NCI-H345 (cell line): ENCODE measurements at regions not wholly inside any gene's neighbourhood (a gene's known extent, or its start where the extent isn't known, plus 50 kb on each side); places are given as distances from the start of the nearest gene placed in this dataset.
A peak's percentile ranks its signal among the peaks of the same experiment; 100 is the strongest.

Source experiments
- DNase-seq: peaks from one replicate; lab custom pipeline; 2025; lab: John Stamatoyannopoulos, UW

DNA sequence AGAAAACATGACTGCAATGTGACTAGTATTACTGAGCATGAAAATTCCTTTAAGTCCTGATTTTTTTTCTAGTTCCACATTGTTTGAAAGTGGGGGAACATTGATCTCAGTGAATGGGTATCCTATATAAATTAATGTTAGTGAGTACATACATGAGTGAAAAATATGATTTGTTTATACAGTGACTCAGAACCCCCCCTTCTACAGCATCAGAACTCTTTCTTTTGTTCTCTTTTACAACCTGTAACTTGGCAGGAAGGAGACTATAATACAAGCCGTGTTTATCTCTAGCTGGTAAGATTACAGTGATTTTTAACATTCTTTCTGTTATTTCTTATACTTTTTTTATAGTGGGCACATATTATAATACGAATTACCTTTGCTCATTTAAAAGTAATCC lies 384.7 kb downstream of the PDCD6IP start:
- peak; percentile 18 for DNase-seq

DNA sequence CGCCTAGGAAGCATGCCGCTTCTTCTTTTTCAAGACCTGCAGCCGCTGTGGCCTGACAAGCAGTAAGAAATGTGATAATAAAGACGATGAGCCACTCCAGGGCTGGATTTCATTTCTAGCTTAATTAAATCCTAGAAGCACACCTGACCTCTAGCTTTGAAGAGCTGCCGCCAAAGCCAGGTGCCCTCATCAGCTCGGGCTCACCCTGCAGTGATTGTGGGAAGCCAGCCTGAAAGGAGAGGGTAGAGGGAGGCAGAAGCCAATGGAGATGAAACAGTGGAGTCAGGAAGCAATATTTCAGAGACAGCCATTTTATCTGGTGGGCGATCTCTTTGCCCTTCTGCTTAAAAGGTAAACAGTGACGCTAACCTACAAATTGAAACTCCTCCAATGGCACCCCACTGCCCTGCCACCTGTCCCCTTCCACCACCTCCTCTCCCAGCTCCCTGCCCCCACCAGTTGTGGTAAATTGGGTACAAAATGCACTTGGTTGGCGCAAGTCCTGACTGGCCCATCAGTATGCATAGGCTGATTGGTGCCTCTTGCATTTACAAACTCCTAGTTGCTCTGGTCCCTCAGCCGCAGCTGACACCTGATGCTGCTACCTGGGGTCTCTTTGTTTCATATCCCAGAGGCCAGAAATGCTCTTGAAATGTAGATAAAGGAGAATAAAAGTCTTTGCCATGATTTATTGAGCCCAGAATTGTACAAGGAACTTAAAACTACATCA lies 385.3 kb downstream of the PDCD6IP start:
- peak; percentile 93 for DNase-seq

DNA sequence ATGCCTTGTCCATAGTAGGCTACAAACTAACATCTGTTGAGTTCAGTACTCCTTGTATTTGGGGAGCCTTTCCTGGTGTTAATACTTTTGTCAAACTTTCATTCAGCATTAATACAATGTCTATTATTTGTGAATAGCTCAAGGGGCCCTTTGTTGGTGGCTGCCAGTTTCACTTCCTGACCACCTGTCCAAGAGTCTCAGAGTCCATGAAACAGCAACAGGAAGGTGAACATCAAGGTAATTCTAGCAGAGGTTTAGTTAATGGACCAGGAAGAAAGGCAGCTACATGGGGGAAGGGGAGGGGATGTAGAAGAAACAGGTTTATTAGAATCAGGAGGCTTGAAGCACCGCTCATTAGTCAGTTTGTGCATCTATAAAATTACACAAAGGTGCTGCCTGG lies 386.9 kb downstream of the PDCD6IP start:
- peak; percentile 15 for DNase-seq

- DNase-seq: no peak
Observed at GRCh38 chr3:34189133-34189532, 390.7 kb downstream of the PDCD6IP start.

GRCh38 chr3:34196914-34197313 lies 398.5 kb downstream of the PDCD6IP start:
- DNase-seq: no peak

DNA sequence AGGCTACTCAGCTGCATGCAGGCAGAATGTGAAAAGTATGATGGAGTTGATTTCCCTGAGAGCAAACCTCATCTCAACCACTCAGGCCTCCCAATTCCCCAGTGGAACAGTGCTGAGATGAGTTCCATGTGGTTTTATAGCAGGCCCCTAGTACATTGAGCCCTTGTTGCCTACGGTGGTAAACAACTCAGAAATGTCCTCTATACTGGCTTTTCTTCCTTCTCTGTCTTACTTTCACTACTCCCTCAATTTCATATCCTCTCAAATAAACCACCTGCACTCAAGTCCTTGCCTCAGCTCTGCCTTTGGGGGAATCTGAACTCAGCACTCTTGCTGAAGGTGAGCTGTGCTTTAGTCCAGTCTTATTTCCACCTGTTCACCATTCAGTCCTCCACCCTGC lies 399.9 kb downstream of the PDCD6IP start:
- no peak for DNase-seq

GRCh38 chr3:34200576-34200975 lies 402.1 kb downstream of the PDCD6IP start:
- DNase-seq: no peak

DNA sequence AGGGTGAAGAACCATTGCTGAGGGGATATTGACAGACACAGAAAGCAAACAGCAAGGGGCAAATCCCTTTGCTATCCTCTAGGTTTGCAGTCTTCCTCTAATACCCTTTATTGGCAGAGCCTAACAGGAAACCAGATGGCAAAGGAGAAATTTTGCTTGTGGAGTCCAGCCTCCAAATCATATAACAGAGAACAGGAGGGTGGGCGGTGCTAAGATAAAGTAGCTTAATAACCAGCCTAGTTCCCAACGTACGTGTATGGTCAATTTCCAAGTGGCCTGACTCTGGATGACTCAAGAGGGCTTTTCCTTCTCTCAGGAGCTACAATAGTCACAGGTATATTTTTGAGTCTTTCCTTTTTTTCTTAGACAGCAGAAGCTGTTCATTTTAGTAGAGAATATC lies 404.5 kb downstream of the PDCD6IP start:
- DNase-seq: no peak

- no peak for DNase-seq
Observed at GRCh38 chr3:34203386-34203785, 405.0 kb downstream of the PDCD6IP start.

GRCh38 chr3:34207002-34207401 lies 408.6 kb downstream of the PDCD6IP start:
- DNase-seq: no peak

GRCh38 chr3:34207806-34208205 lies 409.4 kb downstream of the PDCD6IP start:
- no peak for DNase-seq

GRCh38 chr3:34212175-34212574 lies 413.7 kb downstream of the PDCD6IP start:
- DNase-seq: no peak

GRCh38 chr3:34212656-34213055 lies 414.2 kb downstream of the PDCD6IP start:
- peak; percentile 31 for DNase-seq

DNA sequence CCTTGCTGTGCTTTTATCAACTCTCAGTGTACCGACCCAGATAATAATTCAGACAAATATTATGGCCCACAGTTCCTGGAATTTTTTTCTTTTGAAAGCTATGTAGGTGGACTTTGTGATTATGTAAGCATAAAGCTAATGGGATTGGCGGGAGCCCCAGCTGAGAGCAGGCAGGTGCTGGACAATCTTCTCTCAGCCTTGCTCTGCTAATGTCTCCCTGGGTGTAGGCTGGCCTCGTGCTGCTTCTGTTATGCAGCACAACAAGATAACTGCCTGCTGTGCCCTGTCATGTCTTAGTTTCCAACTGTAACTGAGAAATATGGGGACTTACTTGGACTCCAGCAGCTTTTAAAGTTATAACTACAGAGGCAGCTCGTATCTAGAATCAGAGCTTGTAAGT lies 415.0 kb downstream of the PDCD6IP start:
- DNase-seq: peak; percentile 40

DNA sequence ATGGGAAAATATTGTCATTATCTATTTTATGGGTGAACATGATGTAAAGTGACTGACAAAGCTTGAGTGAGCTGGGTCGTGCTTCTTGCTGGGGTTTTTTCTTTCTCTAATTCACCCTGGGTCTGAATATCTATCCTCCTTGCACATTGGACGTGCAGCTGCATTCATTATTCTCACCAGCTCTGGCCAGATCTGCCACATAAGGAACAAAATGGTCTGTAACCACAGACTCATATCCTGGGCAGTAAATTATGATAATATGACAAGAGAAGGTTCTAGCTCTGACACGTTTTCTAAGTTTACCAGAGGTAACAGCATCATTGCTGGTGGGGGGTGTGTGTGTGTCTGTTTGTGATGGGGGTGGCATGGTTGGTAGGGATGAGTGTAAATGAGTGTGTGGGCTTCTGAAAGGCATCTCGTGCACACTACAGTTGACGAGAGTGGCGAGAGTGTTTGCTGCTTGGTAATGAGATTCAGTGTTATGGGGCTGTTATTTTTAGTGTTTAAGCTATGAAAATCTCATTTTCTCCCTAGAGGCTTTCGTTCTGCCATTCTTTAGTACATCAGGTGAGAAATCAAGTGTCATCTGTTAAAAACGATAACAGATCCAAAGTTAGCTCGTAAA lies 418.4 kb downstream of the PDCD6IP start:
- no peak for DNase-seq

DNA sequence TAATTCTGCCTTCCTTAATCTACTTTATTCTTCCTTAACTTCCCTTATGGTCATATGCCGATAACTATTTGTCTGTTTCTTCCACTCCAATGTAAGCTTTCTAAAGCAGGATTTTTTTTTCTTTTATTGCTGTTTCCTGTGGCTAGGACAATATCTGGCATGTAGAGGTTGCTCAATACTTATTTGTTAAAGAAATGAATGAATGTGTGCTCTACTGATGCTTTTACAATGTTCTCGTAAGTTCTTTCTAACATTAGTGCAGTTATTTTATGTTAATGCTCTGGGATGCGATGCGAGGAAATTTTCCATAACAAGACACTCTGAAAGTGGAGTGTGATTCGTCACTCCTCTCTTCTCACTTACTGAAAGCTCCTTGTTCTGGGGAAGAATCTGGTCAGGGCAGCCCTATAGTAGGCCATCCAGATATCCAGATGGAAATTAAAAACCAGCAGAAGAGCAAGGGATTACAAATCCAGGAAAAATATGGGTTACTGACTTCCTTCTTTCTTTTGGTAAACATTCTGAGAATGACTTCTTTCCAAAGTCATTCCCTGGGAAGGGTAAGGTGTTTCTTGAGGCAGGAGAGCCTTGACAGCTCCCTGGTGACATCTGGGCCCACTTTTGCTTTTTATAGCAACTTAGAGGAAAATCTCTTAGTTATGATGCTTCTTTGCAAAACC lies 420.4 kb downstream of the PDCD6IP start:
- DNase-seq: no peak

DNA sequence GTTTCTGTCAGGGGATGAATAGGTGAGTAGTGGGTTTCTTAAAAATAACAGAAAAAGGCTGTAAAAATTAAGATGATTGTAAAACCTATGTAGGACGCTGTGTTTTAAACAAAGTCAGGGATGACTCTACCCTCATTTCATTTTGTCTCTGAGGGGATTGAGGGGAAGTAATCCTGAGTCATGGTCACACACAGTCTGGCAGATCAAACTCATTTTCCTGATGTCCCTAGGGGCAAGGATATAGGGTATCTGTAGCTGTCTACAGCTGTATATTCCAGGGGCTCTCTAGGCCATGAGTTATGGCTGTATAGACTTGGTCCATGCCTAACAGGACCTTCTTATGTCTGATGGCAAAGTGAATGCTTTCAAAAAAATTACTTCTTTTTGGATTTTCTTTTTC lies 421.1 kb downstream of the PDCD6IP start:
- DNase-seq: no peak

GRCh38 chr3:34225821-34226366 lies 427.5 kb downstream of the PDCD6IP start:
- no peak for DNase-seq

- DNase-seq: peak; percentile 92
Observed at GRCh38 chr3:34229876-34230275, 431.4 kb downstream of the PDCD6IP start.

- DNase-seq: no peak
Observed at GRCh38 chr3:34235096-34235495, 436.7 kb downstream of the PDCD6IP start.

DNA sequence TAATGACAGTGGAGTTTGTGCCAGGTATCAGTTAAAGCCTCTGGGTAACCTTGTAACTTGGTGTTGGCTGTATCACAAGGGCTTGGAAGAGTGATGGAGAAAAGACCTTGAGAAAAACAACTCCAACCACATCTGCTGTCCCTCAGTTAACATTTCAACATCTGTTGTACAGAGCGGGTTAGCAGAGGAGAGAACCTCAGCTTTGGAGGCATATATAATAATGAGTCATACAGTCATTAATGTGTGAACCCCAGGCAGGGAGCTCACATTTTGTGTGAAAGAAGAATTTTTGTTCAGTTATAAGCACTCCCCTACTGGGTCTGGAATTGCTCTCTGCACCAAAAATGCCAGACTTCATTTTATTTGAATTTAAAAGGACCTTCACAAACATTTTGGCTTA lies 439.5 kb downstream of the PDCD6IP start:
- no peak for DNase-seq

DNA sequence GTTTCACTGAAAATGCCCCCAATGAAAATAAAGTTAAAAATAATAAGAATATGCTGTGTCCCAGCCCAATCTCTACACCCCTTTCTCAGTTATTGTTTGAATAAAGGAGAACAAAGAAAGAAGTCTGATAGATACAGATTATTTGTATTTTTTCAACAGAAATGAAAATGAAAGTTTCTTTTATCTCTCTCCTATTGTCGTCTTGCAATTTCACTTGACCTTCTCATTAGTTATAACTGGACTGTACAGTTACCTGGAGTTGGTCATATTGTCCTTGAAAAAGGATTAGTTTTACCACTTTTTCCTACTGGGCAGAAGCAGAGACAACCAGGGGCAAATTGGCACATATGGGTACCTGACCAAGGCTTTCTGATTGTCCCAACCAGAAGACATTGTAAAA lies 440.0 kb downstream of the PDCD6IP start:
- no peak for DNase-seq

DNA sequence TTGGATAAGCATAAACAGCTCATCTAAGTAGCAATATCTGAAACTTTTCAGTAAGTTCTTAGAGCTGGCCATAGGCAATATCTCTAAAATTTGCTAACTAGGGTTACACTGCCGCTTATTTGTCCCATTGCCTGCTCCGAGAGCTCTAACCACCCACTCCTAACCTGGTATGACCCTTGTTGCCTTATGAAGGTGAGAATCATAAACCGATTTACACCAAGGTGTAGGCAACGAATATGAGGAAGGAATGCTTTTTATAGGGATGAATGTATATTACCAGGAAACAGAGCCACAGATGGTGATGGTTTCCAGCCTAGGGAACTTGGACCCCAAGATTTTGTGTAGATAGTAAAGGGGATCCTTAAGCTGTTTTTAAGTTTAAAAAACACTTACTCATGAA lies 440.9 kb downstream of the PDCD6IP start:
- DNase-seq: no peak
